H1 (cell line): ENCODE measurements at regions not wholly inside any gene's neighbourhood (a gene's known extent, or its start where the extent isn't known, plus 50 kb on each side); places are given as distances from the start of the nearest gene placed in this dataset.

Source experiments
- CTCF ChIA-PET: fragments of 300-600 bp; sonication (Branson Sonifier 250); formaldehyde crosslinking; loops from one replicate; lab custom pipeline; 2021; ENCODE audit not compliant: partially characterized antibody; lab: Charles Lee
- POLR2A ChIA-PET: fragments of 300-600 bp; sonication (Branson Sonifier 250); formaldehyde crosslinking; loops from one replicate; lab custom pipeline; 2021; ENCODE audit warnings: inconsistent platforms; ENCODE audit not compliant: partially characterized antibody; lab: Charles Lee
- DNase-seq, 2 experiments: peaks; one replicate each; pipeline versions ENCODE4 v3.0.0 to v3.0.0-alpha.2; 2010 to 2022; ENCODE audit warnings: low spot score in 2 of 2, low read depth in 1 of 2, mixed read lengths in 1 of 2
- FAIRE-seq: peaks from 2 replicates; lab custom pipeline; 2011; peaks lifted over from hg19 to GRCh38; lab: Jason Lieb, UNC
- H2AFZ ChIP-seq: 2 replicates; pipeline ENCODE4 v1.8.1; 2012; ENCODE audit warnings: low read length, inconsistent platforms
- H2AK5ac ChIP-seq: 2 replicates; pipeline ENCODE4 v1.6.1; 2013; ENCODE audit warnings: low read depth, low read length
- H2BK120ac ChIP-seq: replicated peaks from 2 replicates; pipeline ENCODE3; 2013; ENCODE audit warnings: low read depth, low read length, inconsistent platforms
- H2BK12ac ChIP-seq: 2 replicates; pipeline ENCODE4 v1.6.1; 2013; ENCODE audit warnings: low read depth, low read length
- H2BK15ac ChIP-seq: 2 replicates; pipeline ENCODE4 v1.6.1; 2013; ENCODE audit warnings: low read length
- H2BK20ac ChIP-seq: 2 replicates; pipeline ENCODE4 v1.6.1; 2013; ENCODE audit warnings: low read length
- H2BK5ac ChIP-seq: 2 replicates; pipeline ENCODE4 v1.6.1; 2013; ENCODE audit warnings: low read depth, low read length
- H3K14ac ChIP-seq: 2 replicates; pipeline ENCODE4 v1.6.1; 2013; ENCODE audit warnings: inconsistent platforms; ENCODE audit not compliant: insufficient read length
- H3K18ac ChIP-seq: 2 replicates; pipeline ENCODE4 v1.6.1; 2013; ENCODE audit warnings: low read length; ENCODE audit errors: extremely low read depth
- H3K23ac ChIP-seq: 2 replicates; pipeline ENCODE4 v1.6.1; 2013; ENCODE audit warnings: inconsistent platforms; ENCODE audit not compliant: insufficient read length
- H3K23me2 ChIP-seq: 2 replicates; pipeline ENCODE4 v1.6.1; 2013; ENCODE audit warnings: low read depth, low read length
- H3K27ac ChIP-seq: 2 replicates; pipeline ENCODE4 v1.6.1; 2011; ENCODE audit warnings: low read depth, low read length, inconsistent platforms
- H3K27me3 ChIP-seq, 4 experiments: replicated peaks in 1 of 4; 1 replicate in 1 of 4; 2 replicates in 3 of 4; pipeline versions ENCODE4 v1.6.1 to v1.8.1; 2011 to 2013; ENCODE audit warnings: low read length in 3 of 4, mild to moderate bottlenecking in 3 of 4, inconsistent platforms in 2 of 4, mixed read lengths in 2 of 4, moderate library complexity in 1 of 4; ENCODE audit not compliant: control insufficient read depth in 3 of 4, insufficient read depth in 3 of 4; ENCODE audit errors: extremely low read depth in 1 of 4
- H3K36me3 ChIP-seq, 4 experiments: 2 replicates each; pipeline versions ENCODE4 v1.6.1 to v1.8.1; 2011 to 2013; ENCODE audit warnings: mild to moderate bottlenecking in 4 of 4, low read length in 3 of 4, moderate library complexity in 2 of 4, control low read depth in 1 of 4, inconsistent platforms in 1 of 4; ENCODE audit not compliant: insufficient read depth in 4 of 4, control insufficient read depth in 2 of 4
- H3K4ac ChIP-seq: replicated peaks from 2 replicates; pipeline ENCODE3; 2013; ENCODE audit warnings: low read length, low read depth, mixed read lengths, inconsistent platforms; ENCODE audit not compliant: insufficient read length
- H3K4me1 ChIP-seq, 4 experiments: replicated peaks in 1 of 4; 1 replicate in 1 of 4; 2 replicates in 3 of 4; pipeline versions ENCODE4 v1.6.1 to v1.8.1; 2011 to 2013; ENCODE audit warnings: low read length in 3 of 4, inconsistent platforms in 2 of 4, mixed read lengths in 1 of 4; ENCODE audit not compliant: insufficient read depth in 4 of 4, control insufficient read depth in 3 of 4
- H3K4me2 ChIP-seq, 2 experiments: 2 replicates each; pipeline versions ENCODE4 v1.6.1 to v1.8.1; 2011 to 2013; ENCODE audit warnings: low read depth in 2 of 2, low read length in 2 of 2, control low read depth in 1 of 2, inconsistent platforms in 1 of 2, mild to moderate bottlenecking in 1 of 2; ENCODE audit not compliant: insufficient read depth in 1 of 2
- H3K4me3 ChIP-seq, 4 experiments: fragments of 200-600, 300-600 bp in 1 of 4; sonication (generic), shearing (Covaris generic), sonication (Bioruptor Twin) in 1 of 4; 2 replicates each; pipeline versions ENCODE4 v1.5.1 to v1.8.1; 2011 to 2016; ENCODE audit warnings: low read length in 4 of 4, low read depth in 3 of 4, control low read depth in 2 of 4, inconsistent platforms in 2 of 4, mild to moderate bottlenecking in 2 of 4, mixed read lengths in 1 of 4, moderate library complexity in 1 of 4; ENCODE audit not compliant: insufficient read depth in 2 of 4; ENCODE audit errors: extremely low read depth in 1 of 4
- H3K56ac ChIP-seq: replicated peaks from 2 replicates; pipeline ENCODE3; 2013; ENCODE audit warnings: low read depth, mild to moderate bottlenecking, mixed read lengths, low read length, inconsistent platforms; ENCODE audit not compliant: insufficient read length
- H3K79me1 ChIP-seq: 2 replicates; pipeline ENCODE4 v1.6.1; 2013; ENCODE audit warnings: low read depth, low read length, control low read depth
- H3K79me2 ChIP-seq, 2 experiments: 2 replicates each; pipeline versions ENCODE4 v1.6.1 to v1.8.1; 2012 to 2013; ENCODE audit warnings: low read length in 2 of 2, mild to moderate bottlenecking in 2 of 2, inconsistent platforms in 1 of 2; ENCODE audit not compliant: insufficient read depth in 2 of 2, control insufficient read depth in 1 of 2
- H3K9ac ChIP-seq, 4 experiments: replicated peaks in 1 of 4; 1 replicate in 1 of 4; 2 replicates in 3 of 4; pipeline versions ENCODE4 v1.6.1 to v1.8.1; 2011 to 2013; ENCODE audit warnings: low read depth in 3 of 4, low read length in 3 of 4, control low read depth in 2 of 4, mild to moderate bottlenecking in 2 of 4, moderate library complexity in 2 of 4, inconsistent platforms in 1 of 4; ENCODE audit errors: extremely low read depth in 1 of 4
- H3K9me3 ChIP-seq, 2 experiments: 2 replicates each; pipeline versions ENCODE4 v1.6.1 to v1.8.1; 2012 to 2013; ENCODE audit warnings: mild to moderate bottlenecking in 2 of 2, moderate library complexity in 2 of 2, control low read depth in 1 of 2, inconsistent platforms in 1 of 2, low read depth in 1 of 2, low read length in 1 of 2, mixed read lengths in 1 of 2; ENCODE audit not compliant: insufficient read depth in 2 of 2
- H4K20me1 ChIP-seq, 2 experiments: replicated peaks in 1 of 2; 2 replicates each; pipeline versions ENCODE3 to v1.8.1; 2011 to 2013; ENCODE audit warnings: inconsistent platforms in 2 of 2, low read length in 2 of 2, mild to moderate bottlenecking in 1 of 2; ENCODE audit not compliant: insufficient read depth in 2 of 2, control insufficient read depth in 1 of 2
- H4K5ac ChIP-seq: 2 replicates; pipeline ENCODE4 v1.6.1; 2013; ENCODE audit warnings: low read length, low read depth, mixed read lengths, inconsistent platforms; ENCODE audit not compliant: insufficient read length
- H4K8ac ChIP-seq: 2 replicates; pipeline ENCODE4 v1.8.0; 2013; ENCODE audit warnings: mild to moderate bottlenecking, moderate library complexity, low read length, inconsistent platforms; ENCODE audit not compliant: insufficient read depth; ENCODE audit errors: extremely low read depth
- H4K91ac ChIP-seq: replicated peaks from 2 replicates; pipeline ENCODE3; 2013; ENCODE audit warnings: low read length, mixed read lengths, inconsistent platforms; ENCODE audit not compliant: insufficient read length
- EZH2 ChIP-seq: fragments of 200-600 bp; sonication (generic); IDR thresholded peaks from 2 replicates; pipeline ENCODE4 v1.7.1; 2012; ENCODE audit warnings: low read depth, mild to moderate bottlenecking, moderate library complexity, low read length, inconsistent platforms; ENCODE audit not compliant: severe bottlenecking
- MAFK ChIP-seq: IDR thresholded peaks from 2 replicates; pipeline ENCODE4 v1.6.1; 2012; ENCODE audit warnings: low read depth, mild to moderate bottlenecking, improper control_type of control experiment, low read length
- POLR2A ChIP-seq, 2 experiments: IDR thresholded peaks; 1 replicate in 1 of 2; 2 replicates in 1 of 2; pipeline ENCODE4 v1.6.1; 2011; ENCODE audit warnings: low read depth in 2 of 2, low read length in 2 of 2, mild to moderate bottlenecking in 2 of 2; ENCODE audit errors: control extremely low read depth in 1 of 2
- SP2 ChIP-seq: IDR thresholded peaks from 2 replicates; pipeline ENCODE4 v1.6.1; 2012; ENCODE audit warnings: mild to moderate bottlenecking, low read length, inconsistent platforms
- WGBS, 2 experiments: shearing (Covaris generic) in 1 of 2; methylation state at CpG; one replicate each; pipeline versions ENCODE4 v1.1.6 to v1.1.7; 2013 to 2015; ENCODE audit warnings: low lambda C conversion rate in 2 of 2, mixed read lengths in 2 of 2, inconsistent platforms in 1 of 2, low coverage in 1 of 2, missing lambda C conversion rate in 1 of 2; ENCODE audit not compliant: insufficient replicate concordance in 2 of 2, insufficient coverage in 1 of 2, insufficient read length in 1 of 2; ENCODE audit errors: extremely low coverage in 1 of 2, missing lambda C conversion rate in 1 of 2; 5-methylcytosine and 5-hydroxymethylcytosine counted together
- TF ChIP-seq, protein P1 (sequence below): IDR thresholded peaks from 2 replicates; pipeline ENCODE4 v1.6.1; 2012; ENCODE audit warnings: inconsistent platforms

DNA sequence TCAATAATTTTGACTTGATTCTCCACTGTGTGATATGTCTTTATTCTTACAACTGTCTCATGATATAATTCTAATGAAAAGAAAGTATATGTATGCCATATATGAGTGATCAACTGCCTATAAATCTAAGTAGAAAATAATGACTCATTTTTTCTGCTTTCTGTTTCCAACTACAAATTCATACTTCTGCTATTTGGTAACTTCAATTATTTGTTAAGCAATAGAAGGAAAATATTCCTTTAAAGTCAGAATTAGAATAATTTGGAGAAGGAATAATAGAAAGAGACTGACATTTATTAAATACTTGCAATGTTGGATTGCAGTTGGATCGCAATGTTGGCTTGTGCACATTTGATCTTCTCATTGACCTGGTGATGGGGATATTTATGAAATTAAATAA lies 204.2 kb upstream of the PACRGL start:
- H3K4ac ChIP-seq = no peak overlapping the region
- 93% methylated on average over 1 of the region's 1 CpG; no CpG with 5 or more reads in 1 of the 2 experiments for WGBS, 2 experiments
- no peak overlapping the region for H3K18ac ChIP-seq
- no peak overlapping the region for H2BK12ac ChIP-seq
- no peaks in the 10 kb centered on the region for H3K79me1 ChIP-seq
- no peak overlapping the region for H4K5ac ChIP-seq
- no peak overlapping the region for H2AFZ ChIP-seq
- H3K9ac ChIP-seq = no peak overlapping the region
- no peak overlapping the region for H3K56ac ChIP-seq
- no peaks in the 10 kb centered on the region for H3K79me2 ChIP-seq
- FAIRE-seq (no peak), DNase-seq (no peak)
- ChIA-PET POLR2A (no interaction called here), CTCF (interaction anchor here (0.8 kb wide), 1 partner anchor 69 kb away, joined by 3 read pairs; no protein-coding TSS in a partner anchor)
- no peaks in the 10 kb centered on the region for H3K4me1 ChIP-seq
- H2BK5ac ChIP-seq = no peak overlapping the region
- no peak for TF ChIP-seq EZH2
- TF ChIP-seq, protein P1, sequence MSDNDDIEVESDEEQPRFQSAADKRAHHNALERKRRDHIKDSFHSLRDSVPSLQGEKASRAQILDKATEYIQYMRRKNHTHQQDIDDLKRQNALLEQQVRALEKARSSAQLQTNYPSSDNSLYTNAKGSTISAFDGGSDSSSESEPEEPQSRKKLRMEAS = no peak
- no peak for TF ChIP-seq MAFK
- no peak for TF ChIP-seq SP2
- no peak for TF ChIP-seq POLR2A (IDR thresholded peaks at IDR 0.05; ENCODE audit: control extremely low read depth in 1 of 2, low read depth in 2 of 2, low read length in 2 of 2)
- H3K14ac ChIP-seq = no peak overlapping the region
- no peaks in the 10 kb centered on the region for H3K9me3 ChIP-seq
- H4K8ac ChIP-seq = no peak overlapping the region
- H3K4me2 ChIP-seq = no peak overlapping the region
- no peaks in the 10 kb centered on the region for H3K36me3 ChIP-seq
- no peaks in the 10 kb centered on the region for H3K23me2 ChIP-seq
- H4K20me1 ChIP-seq = no peaks in the 10 kb centered on the region
- H3K27ac ChIP-seq = no peak overlapping the region
- H2BK120ac ChIP-seq = no peak overlapping the region
- no peak overlapping the region for H2BK15ac ChIP-seq
- no peak overlapping the region for H3K23ac ChIP-seq
- no peak overlapping the region for H3K4me3 ChIP-seq
- H4K91ac ChIP-seq = no peak overlapping the region
- H3K27me3 ChIP-seq = no peaks in the 10 kb centered on the region
- no peak overlapping the region for H2AK5ac ChIP-seq
- H2BK20ac ChIP-seq = no peak overlapping the region
